PC-3 (cell line): ENCODE measurements at regions not wholly inside any gene's neighbourhood (a gene's known extent, or its start where the extent isn't known, plus 50 kb on each side); places are given as distances from the start of the nearest gene placed in this dataset.
A peak's percentile ranks its signal among the peaks of the same experiment; 100 is the strongest.

ENCODE experiments used
- ATAC-seq: fragments of 200-7000 bp; cut with Tn5 transposase; 2 replicates; pipeline ENCODE4 v1.9.1; 2020; ENCODE audit warnings: mild to moderate bottlenecking, moderate library complexity
- BruUV-seq: library from RNA; stranded (reverse); fragments of 400-500 nt; replicated peaks from 2 replicates; lab custom pipeline; 2021; lab: Mats Ljungman, UMichigan
- CTCF ChIA-PET: fragments of 300-600 bp; sonication (Branson Sonifier 250); formaldehyde crosslinking; loops from one replicate; lab custom pipeline; 2022; ENCODE audit warnings: antibody characterized with exemption; lab: Charles Lee
- POLR2A ChIA-PET: fragments of 300-600 bp; sonication (Branson Sonifier 250); formaldehyde crosslinking; loops from one replicate; lab custom pipeline; 2022; ENCODE audit warnings: antibody characterized with exemption; ENCODE audit not compliant: unreplicated experiment; lab: Charles Lee
- DNase-seq: peaks from one replicate; pipeline ENCODE4 v3.0.0-alpha.2; 2015
- H2AFZ ChIP-seq: fragments of 300-600 bp; sonication (generic); 2 replicates; pipeline ENCODE4 v1.6.0; 2016; ENCODE audit warnings: antibody characterized with exemption, low read length
- H3F3A ChIP-seq: fragments of 300-600 bp; sonication (generic); one replicate; pipeline ENCODE4 v1.6.0; 2017; ENCODE audit warnings: antibody characterized with exemption, low read length, control low read depth, mild to moderate bottlenecking; ENCODE audit not compliant: unreplicated experiment
- H3K27ac ChIP-seq: fragments of 300-600 bp; sonication (generic); 2 replicates; pipeline ENCODE4 v1.5.1; 2016; ENCODE audit warnings: mild to moderate bottlenecking, low read length
- H3K27me3 ChIP-seq: fragments of 300-600 bp; sonication (generic); 2 replicates; pipeline ENCODE4 v1.6.1; 2016; ENCODE audit warnings: low read length, mixed read lengths
- H3K36me3 ChIP-seq: fragments of 300-600 bp; sonication (generic); 2 replicates; pipeline ENCODE4 v1.6.1; 2016; ENCODE audit warnings: low read depth, mixed run types, low read length, mixed read lengths
- H3K4me1 ChIP-seq: fragments of 300-600 bp; sonication (generic); 2 replicates; pipeline ENCODE4 v1.5.1; 2016; ENCODE audit warnings: low read length; ENCODE audit not compliant: insufficient read depth
- H3K4me2 ChIP-seq: fragments of 300-600 bp; sonication (generic); 2 replicates; pipeline ENCODE4 v1.6.0; 2016; ENCODE audit warnings: low read length
- H3K4me3 ChIP-seq: fragments of 300-600 bp; sonication (generic); 2 replicates; pipeline ENCODE4 v1.5.1; 2016; ENCODE audit warnings: mild to moderate bottlenecking, low read length, mixed read lengths
- H3K79me2 ChIP-seq: fragments of 300-600 bp; sonication (generic); 2 replicates; pipeline ENCODE4 v1.6.1; 2017; ENCODE audit warnings: low read length, mixed read lengths
- H3K9ac ChIP-seq: fragments of 300-600 bp; sonication (generic); 2 replicates; pipeline ENCODE4 v1.6.0; 2016; ENCODE audit warnings: mild to moderate bottlenecking, low read length
- H3K9me2 ChIP-seq: fragments of 300-600 bp; sonication (generic); replicated peaks from 2 replicates; pipeline ENCODE4 v1.6.1; 2016; ENCODE audit warnings: mixed run types, low read length, mixed read lengths
- H3K9me3 ChIP-seq: fragments of 300-600 bp; sonication (generic); 2 replicates; pipeline ENCODE4 v1.6.1; 2016; ENCODE audit warnings: low read length, mixed read lengths
- H4K20me1 ChIP-seq: fragments of 300-600 bp; sonication (generic); 2 replicates; pipeline ENCODE4 v1.6.1; 2016; ENCODE audit warnings: low read length, mixed read lengths
- EZH2 ChIP-seq: fragments of 300-600 bp; sonication (generic); IDR thresholded peaks from one replicate; pipeline ENCODE4 v1.6.1; 2017; ENCODE audit warnings: antibody characterized with exemption, mild to moderate bottlenecking, low read length; ENCODE audit not compliant: unreplicated experiment
- EZH2phosphoT487 ChIP-seq: fragments of 300-600 bp; sonication (generic); IDR thresholded peaks from 2 replicates; pipeline ENCODE4 v1.6.1; 2018; ENCODE audit warnings: mild to moderate bottlenecking, antibody characterized with exemption, low read length, borderline replicate concordance
- intact Hi-C: fragments of 100-400 bp; cut with micrococcal nuclease; formaldehyde crosslinking; loops from 2 replicates; pipeline ENCODE4 v1.9.0; 2023
- TF ChIP-seq, protein P1 (sequence below): fragments of 300-600 bp; sonication (generic); conservative IDR thresholded peaks from 2 replicates; pipeline ENCODE4 v1.5.1; 2017; ENCODE audit warnings: antibody characterized with exemption, low read depth, mild to moderate bottlenecking, low read length

DNA sequence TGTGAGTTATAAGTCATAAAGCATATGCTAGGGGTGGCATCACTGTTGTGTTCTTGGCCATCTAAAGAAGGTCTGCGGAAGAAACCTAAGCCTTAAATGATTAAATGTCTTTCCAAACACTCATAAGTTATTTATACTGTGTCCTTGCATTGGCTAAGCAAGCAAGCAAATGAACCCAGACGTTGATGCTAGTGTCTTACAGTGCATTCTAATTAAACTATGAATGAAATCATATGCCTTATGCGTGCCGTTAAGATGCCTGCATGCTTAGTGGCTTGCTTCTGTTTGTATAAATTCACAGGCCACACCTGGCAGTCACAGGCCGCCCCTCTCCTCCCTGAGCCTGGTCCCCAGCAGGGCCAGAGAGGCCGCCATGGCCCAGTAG is 49.9 kb downstream of the RIN2 start:
- H3F3A ChIP-seq, result no peaks in the 10 kb centered on the region
- intact Hi-C loops, result no loop called here
- no peaks in the 10 kb centered on the region for H3K79me2 ChIP-seq

DNA sequence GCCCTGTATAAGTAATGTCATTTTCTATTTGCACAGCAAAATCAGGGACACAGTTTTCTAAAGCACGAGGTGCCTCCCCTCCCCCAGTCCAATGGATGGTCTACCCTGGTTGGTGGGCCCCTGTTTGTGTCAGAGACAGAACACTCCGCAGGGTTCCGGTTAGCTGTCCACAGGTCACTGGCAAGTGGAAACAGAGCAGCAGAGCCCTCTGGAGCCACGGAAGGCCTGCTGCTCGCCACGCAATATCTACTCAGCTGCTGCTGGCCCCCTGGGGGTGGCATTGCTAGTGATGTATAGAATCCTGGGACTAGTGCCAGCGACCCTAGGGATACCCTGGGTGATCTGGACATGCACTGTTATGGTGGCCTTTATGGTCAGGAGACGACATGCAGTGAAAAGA is 50.4 kb downstream of the RIN2 start:
- Histone ChIP-seq H4K20me1 (no peaks in the 10 kb centered on the region), H3K4me1 (peaks cover 20% of the 10 kb centered on the region), H3K79me2 (no peaks in the 10 kb centered on the region), H3K27ac (no peak overlapping the region), H3K27me3 (no peaks in the 10 kb centered on the region), H3K4me2 (no peak overlapping the region), H3F3A (no peaks in the 10 kb centered on the region), H3K9me3 (no peaks in the 10 kb centered on the region), H3K9me2 (no peaks in the 10 kb centered on the region), H2AFZ (no peak overlapping the region), H3K36me3 (no peaks in the 10 kb centered on the region), H3K4me3 (no peak overlapping the region), H3K9ac (no peak overlapping the region)
- POLR2A ChIA-PET, result no interaction called here
- no peak for DNase-seq
- no TSS peak for BruUV-seq
- CTCF ChIA-PET, result no interaction called here
- intact Hi-C loops, result no loop called here
- ATAC-seq, result no peak
- TF ChIP-seq, protein P1, sequence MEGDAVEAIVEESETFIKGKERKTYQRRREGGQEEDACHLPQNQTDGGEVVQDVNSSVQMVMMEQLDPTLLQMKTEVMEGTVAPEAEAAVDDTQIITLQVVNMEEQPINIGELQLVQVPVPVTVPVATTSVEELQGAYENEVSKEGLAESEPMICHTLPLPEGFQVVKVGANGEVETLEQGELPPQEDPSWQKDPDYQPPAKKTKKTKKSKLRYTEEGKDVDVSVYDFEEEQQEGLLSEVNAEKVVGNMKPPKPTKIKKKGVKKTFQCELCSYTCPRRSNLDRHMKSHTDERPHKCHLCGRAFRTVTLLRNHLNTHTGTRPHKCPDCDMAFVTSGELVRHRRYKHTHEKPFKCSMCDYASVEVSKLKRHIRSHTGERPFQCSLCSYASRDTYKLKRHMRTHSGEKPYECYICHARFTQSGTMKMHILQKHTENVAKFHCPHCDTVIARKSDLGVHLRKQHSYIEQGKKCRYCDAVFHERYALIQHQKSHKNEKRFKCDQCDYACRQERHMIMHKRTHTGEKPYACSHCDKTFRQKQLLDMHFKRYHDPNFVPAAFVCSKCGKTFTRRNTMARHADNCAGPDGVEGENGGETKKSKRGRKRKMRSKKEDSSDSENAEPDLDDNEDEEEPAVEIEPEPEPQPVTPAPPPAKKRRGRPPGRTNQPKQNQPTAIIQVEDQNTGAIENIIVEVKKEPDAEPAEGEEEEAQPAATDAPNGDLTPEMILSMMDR, result no peak
- TF ChIP-seq EZH2phosphoT487 (no peak), EZH2 (no peak)

More for the DNA sequence above, 49.9 kb downstream of the RIN2 start:
- Histone ChIP-seq H3K4me3 (no peak overlapping the region), H3K9ac (peak overlapping the region; percentile 3; the same call in 1 of the 2 replicates), H3K36me3 (no peaks in the 10 kb centered on the region), H2AFZ (no peak overlapping the region), H3K9me2 (no peaks in the 10 kb centered on the region), H3K27ac (peak overlapping the region; percentile 32), H3K9me3 (no peaks in the 10 kb centered on the region), H4K20me1 (no peaks in the 10 kb centered on the region), H3K27me3 (no peaks in the 10 kb centered on the region), H3K4me2 (no peak overlapping the region), H3K4me1 (peaks cover 15% of the 10 kb centered on the region)
- ChIA-PET POLR2A (no interaction called here), CTCF (no interaction called here)
- DNase-seq, result no peak
- BruUV-seq, result no TSS peak
- TF ChIP-seq EZH2 (no peak), EZH2phosphoT487 (no peak)
- TF ChIP-seq, protein P1, result no peak
- ATAC-seq, result no peak

DNA sequence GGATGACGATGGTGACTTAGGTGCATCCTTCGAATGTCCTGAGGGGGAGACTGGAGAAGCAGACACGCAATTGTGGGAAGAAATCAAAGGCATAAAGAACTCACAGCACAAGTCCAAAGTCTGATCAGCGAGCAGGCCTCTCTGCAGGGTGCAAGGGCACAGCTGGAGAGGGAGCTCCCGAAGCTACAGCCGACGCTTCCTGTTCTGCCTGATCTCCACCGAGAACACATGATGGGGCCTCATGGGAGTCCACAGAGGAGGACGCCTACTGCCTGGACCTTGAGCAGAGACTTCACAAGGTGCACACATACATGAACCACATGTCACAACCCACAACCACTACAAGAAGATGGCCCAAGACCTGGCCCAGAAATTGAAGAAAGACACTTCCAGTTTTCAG is 51.4 kb downstream of the RIN2 start:
- no peaks in the 10 kb centered on the region for H3F3A ChIP-seq

More for the DNA sequence above, 51.4 kb downstream of the RIN2 start:
- BruUV-seq, result no TSS peak
- Histone ChIP-seq H4K20me1 (no peaks in the 10 kb centered on the region), H3K9ac (no peak overlapping the region), H3K79me2 (no peaks in the 10 kb centered on the region), H3K4me2 (no peak overlapping the region), H3K9me2 (no peaks in the 10 kb centered on the region), H3K36me3 (no peaks in the 10 kb centered on the region), H2AFZ (no peak overlapping the region), H3K9me3 (no peaks in the 10 kb centered on the region), H3K4me3 (no peak overlapping the region), H3K27ac (no peak overlapping the region), H3K27me3 (no peaks in the 10 kb centered on the region), H3K4me1 (peaks cover 28% of the 10 kb centered on the region)
- ChIA-PET CTCF (no interaction called here), POLR2A (no interaction called here)
- ATAC-seq, result no peak
- TF ChIP-seq EZH2phosphoT487 (no peak), EZH2 (no peak)
- TF ChIP-seq, protein P1, result no peak
- intact Hi-C loops, result no loop called here
- no peak for DNase-seq
